Endothelial cell of umbilical vein (primary cell): ENCODE measurements at regions not wholly inside any gene's neighbourhood (a gene's known extent, or its start where the extent isn't known, plus 50 kb on each side); places are given as distances from the start of the nearest gene placed in this dataset.
"Not testable (repeated sequence)": the region's sequence is repeated elsewhere in the genome, so short reads cannot be mapped to it uniquely, and the experiment has no call there.

Experiments
- BruUV-seq: library from RNA; stranded (reverse); fragments of 400-500 nt; replicated peaks from 2 replicates; lab custom pipeline; 2021; lab: Mats Ljungman, UMichigan
- CTCF ChIA-PET: fragments of 300-600, 350-600 bp; sonication (Branson Sonifier 250); formaldehyde crosslinking; loops from one replicate; lab custom pipeline; 2021; ENCODE audit warnings: antibody characterized with exemption, inconsistent platforms; lab: Charles Lee
- POLR2A ChIA-PET: fragments of 300-600, 350-600 bp; sonication (Branson Sonifier 250); formaldehyde crosslinking; loops from one replicate; lab custom pipeline; 2021; ENCODE audit warnings: antibody characterized with exemption, inconsistent platforms; lab: Charles Lee
- DNase-seq: peaks from one replicate; pipeline ENCODE4 v3.0.0-alpha.2; 2011; ENCODE audit warnings: low read depth, low spot score
- FAIRE-seq: peaks from 2 replicates; lab custom pipeline; 2011; peaks lifted over from hg19 to GRCh38; lab: Jason Lieb, UNC
- H2AFZ ChIP-seq: 2 replicates; pipeline ENCODE4 v1.6.0; 2012; ENCODE audit warnings: low read depth, low read length, control low read depth, inconsistent platforms
- H3K27ac ChIP-seq: 2 replicates; pipeline ENCODE4 v1.5.1; 2011; ENCODE audit warnings: low read depth, mild to moderate bottlenecking, control low read depth, low read length, moderate library complexity; ENCODE audit not compliant: insufficient read depth
- H3K27me3 ChIP-seq, 2 experiments: 2 replicates each; pipeline versions ENCODE4 v1.6.0 to v1.6.1; 2011; ENCODE audit warnings: low read length in 2 of 2, mixed read lengths in 1 of 2; ENCODE audit not compliant: control insufficient read depth in 2 of 2, insufficient read depth in 2 of 2
- H3K36me3 ChIP-seq, 2 experiments: 2 replicates in 1 of 2; 3 replicates in 1 of 2; pipeline ENCODE4 v1.5.1; 2011; ENCODE audit warnings: low read length in 2 of 2, mild to moderate bottlenecking in 1 of 2, moderate library complexity in 1 of 2; ENCODE audit not compliant: control insufficient read depth in 2 of 2, insufficient read depth in 2 of 2; ENCODE audit errors: extremely low read depth in 1 of 2
- H3K4me1 ChIP-seq: 3 replicates; pipeline ENCODE4 v1.5.1; 2011; ENCODE audit warnings: mild to moderate bottlenecking, low read length; ENCODE audit not compliant: control insufficient read depth, insufficient read depth; ENCODE audit errors: extremely low read depth
- H3K4me2 ChIP-seq: 2 replicates; pipeline ENCODE4 v1.6.1; 2011; ENCODE audit warnings: low read length, control low read depth, mixed read lengths; ENCODE audit not compliant: insufficient read depth
- H3K4me3 ChIP-seq, 3 experiments: fragments of 200-600 bp in 1 of 3; sonication (generic), shearing (Covaris generic) in 1 of 3; replicated peaks in 1 of 3; 2 replicates each; pipeline ENCODE4 v1.5.1; 2011 to 2016; ENCODE audit warnings: control low read depth in 3 of 3, low read length in 3 of 3, mild to moderate bottlenecking in 2 of 3, inconsistent platforms in 1 of 3, low read depth in 1 of 3, moderate library complexity in 1 of 3; ENCODE audit not compliant: insufficient read depth in 1 of 3
- H3K79me2 ChIP-seq: 2 replicates; pipeline ENCODE4 v1.6.0; 2012; ENCODE audit warnings: low read length, inconsistent platforms; ENCODE audit not compliant: control insufficient read depth, insufficient read depth
- H3K9ac ChIP-seq: replicated peaks from 2 replicates; pipeline ENCODE3; 2011; ENCODE audit warnings: low read length, control low read depth; ENCODE audit not compliant: insufficient read depth; ENCODE audit errors: extremely low read depth
- H3K9me1 ChIP-seq: replicated peaks from 3 replicates; pipeline ENCODE4 v1.6.0; 2011; ENCODE audit warnings: mild to moderate bottlenecking, low read length; ENCODE audit not compliant: control insufficient read depth, insufficient read depth; ENCODE audit errors: extremely low read depth
- H3K9me3 ChIP-seq: replicated peaks from 2 replicates; pipeline ENCODE4 v1.5.1; 2012; ENCODE audit warnings: low read length, inconsistent platforms; ENCODE audit not compliant: control insufficient read depth, insufficient read depth
- H4K20me1 ChIP-seq: replicated peaks from 2 replicates; pipeline ENCODE3; 2011; ENCODE audit warnings: mild to moderate bottlenecking, low read length; ENCODE audit not compliant: control insufficient read depth, insufficient read depth; ENCODE audit errors: extremely low read depth
- dilution Hi-C: fragments of 300-500 bp; cut with MboI; formaldehyde crosslinking; loops from one replicate; pipeline ENCODE4 v1.15.0; 2019; ENCODE audit warnings: low sequenced_read_pairs; ENCODE audit not compliant: extremely low pct_ligation_motif_present
- intact Hi-C: fragments of 100-400 bp; cut with micrococcal nuclease; formaldehyde crosslinking; loops from one replicate; pipeline ENCODE4 v1.10.0; 2022

DNA sequence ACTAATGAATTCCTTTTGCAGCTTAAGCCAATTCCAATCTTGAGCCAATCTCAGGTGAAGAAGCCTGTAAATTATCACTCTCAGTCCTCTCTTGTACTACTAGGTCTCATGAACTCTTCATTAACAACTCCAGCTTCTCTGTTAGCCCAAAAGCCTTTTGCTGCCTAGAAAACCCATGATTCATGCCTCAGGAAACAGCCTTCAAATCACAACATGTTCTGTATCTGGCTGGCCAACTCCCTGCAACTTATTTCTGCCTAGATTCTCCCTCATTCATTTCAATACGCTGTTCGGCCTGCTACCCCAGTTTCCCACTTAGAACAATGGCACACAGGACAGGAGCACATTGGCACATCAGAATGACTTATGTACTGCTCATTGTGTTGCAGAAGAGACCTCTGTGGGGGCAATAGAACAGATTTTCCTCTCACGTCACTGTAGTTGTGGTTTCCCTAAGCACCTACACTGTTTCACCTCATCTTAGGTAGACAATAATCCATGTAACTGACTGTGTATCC, 395.4 kb downstream of the OR4F29 start:
- H2AFZ ChIP-seq, H4K20me1 ChIP-seq, CTCF ChIA-PET, FAIRE-seq, H3K36me3 ChIP-seq, H3K27me3 ChIP-seq, H3K4me1 ChIP-seq, BruUV-seq, intact Hi-C loops, DNase-seq, POLR2A ChIA-PET, H3K79me2 ChIP-seq, H3K9me1 ChIP-seq, H3K9ac ChIP-seq, H3K9me3 ChIP-seq, H3K27ac ChIP-seq, dilution Hi-C loops, H3K4me2 ChIP-seq, H3K4me3 ChIP-seq: not testable (repeated sequence)

DNA sequence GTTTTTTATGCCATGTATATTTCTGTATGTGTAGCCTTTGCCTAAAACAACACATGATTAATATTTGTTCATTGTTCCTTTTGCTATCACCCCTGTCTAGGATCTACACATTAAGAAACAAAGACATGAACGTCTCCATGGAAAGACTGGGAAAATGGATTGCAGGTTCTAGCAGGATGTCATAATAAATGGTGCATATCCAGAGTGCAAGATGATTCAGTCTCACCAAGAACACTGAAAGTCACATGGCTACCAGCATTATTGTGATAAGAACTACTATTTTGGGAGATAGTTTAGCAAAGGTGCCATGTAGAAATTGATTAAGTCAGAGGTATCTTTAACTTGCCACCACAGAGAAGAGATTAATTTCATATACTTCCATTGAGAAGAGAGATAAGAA, 398.3 kb downstream of the OR4F29 start:
- H3K4me2 ChIP-seq, H2AFZ ChIP-seq, H3K9me1 ChIP-seq, intact Hi-C loops, H3K4me3 ChIP-seq, H3K27me3 ChIP-seq, DNase-seq, H3K36me3 ChIP-seq, H3K9ac ChIP-seq, H3K27ac ChIP-seq, H3K79me2 ChIP-seq, BruUV-seq, H3K9me3 ChIP-seq, FAIRE-seq, H3K4me1 ChIP-seq, CTCF ChIA-PET, H4K20me1 ChIP-seq, POLR2A ChIA-PET, dilution Hi-C loops: not testable (repeated sequence)

DNA sequence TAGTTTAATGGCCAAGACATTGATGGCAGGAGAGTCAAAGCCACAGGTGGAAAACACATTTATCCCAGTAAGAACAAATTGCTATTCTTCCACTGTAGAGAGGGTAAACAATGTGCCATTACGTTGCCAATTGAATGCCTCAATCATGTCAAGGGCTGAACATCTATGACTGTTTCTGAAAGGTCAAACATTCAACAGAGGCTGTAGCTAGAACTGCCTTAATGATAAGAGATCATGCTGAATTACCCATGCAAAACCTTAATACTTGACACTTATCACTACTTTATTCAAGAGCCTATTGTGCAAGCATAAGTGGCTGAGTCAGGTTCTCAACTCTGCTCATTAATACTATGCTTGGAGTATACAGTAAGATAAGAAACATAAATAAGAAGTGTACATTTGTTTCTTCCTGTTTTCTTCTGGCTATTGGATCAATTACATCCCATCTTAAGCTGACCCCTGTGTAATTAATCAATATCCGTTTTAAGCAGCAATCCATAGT, 409.5 kb downstream of the OR4F29 start:
- not testable (repeated sequence) for H3K4me1 ChIP-seq, FAIRE-seq

DNA sequence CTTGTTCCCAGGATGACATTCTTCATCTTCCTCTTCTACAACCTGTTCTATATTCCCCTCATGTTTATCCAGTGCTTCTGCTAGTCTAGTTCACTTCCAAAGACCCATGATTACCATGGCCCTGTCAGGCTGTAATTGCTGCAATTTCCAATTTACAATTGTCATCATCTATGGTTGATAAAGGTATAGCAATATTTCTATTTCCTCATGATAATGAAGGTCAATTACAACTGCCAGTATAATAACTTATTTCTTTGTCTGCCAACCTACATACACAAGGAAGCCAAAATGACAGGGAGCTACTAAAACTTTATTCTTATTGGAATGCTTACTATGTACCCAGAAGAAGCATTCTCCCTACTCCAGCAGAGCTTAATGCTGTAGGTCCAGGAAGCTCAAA, 410.3 kb downstream of the OR4F29 start:
- H3K36me3 ChIP-seq, BruUV-seq, POLR2A ChIA-PET, dilution Hi-C loops, H3K9me3 ChIP-seq, H3K4me3 ChIP-seq, DNase-seq, H3K79me2 ChIP-seq, H3K27ac ChIP-seq, H3K27me3 ChIP-seq, H3K4me2 ChIP-seq, H3K9ac ChIP-seq, CTCF ChIA-PET, H4K20me1 ChIP-seq, intact Hi-C loops, H3K9me1 ChIP-seq, H3K4me1 ChIP-seq, H2AFZ ChIP-seq, FAIRE-seq: not testable (repeated sequence)

More for the DNA sequence above, 409.5 kb downstream of the OR4F29 start:
- H3K9ac ChIP-seq, BruUV-seq, DNase-seq, POLR2A ChIA-PET, H2AFZ ChIP-seq, CTCF ChIA-PET, H3K9me1 ChIP-seq, dilution Hi-C loops, H3K9me3 ChIP-seq, intact Hi-C loops, H3K4me2 ChIP-seq, H3K27me3 ChIP-seq, H3K36me3 ChIP-seq, H4K20me1 ChIP-seq, H3K79me2 ChIP-seq, H3K4me3 ChIP-seq, H3K27ac ChIP-seq: not testable (repeated sequence)
